ENCODE measurements at regions not wholly inside any gene's neighbourhood (a gene's known extent, or its start where the extent isn't known, plus 50 kb on each side); places are given as distances from the start of the nearest gene placed in this dataset.

DNA sequence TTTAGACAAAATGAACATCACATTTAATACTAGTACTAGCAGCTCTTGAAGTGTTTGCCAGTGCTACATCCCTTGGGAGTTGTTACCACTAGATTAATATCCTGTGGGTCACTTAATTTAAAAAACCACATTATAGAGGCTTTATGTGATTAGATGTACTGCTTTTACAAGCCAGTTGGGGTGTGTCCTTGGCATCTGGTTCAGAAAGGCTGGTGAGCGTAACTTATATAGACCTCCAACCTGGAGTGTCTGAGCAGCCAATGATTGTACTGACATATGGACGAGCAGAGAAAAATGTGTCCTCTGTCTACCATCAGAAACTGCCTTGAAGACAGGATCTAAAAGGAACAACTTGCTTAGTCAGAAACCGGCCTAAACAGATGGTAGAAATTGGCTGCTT, 306.2 kb upstream of the ATP11B start:
- TF ChIP-seq CTCF (IDR thresholded peaks at IDR 0.05) (no peak), EZH2 (IDR thresholded peaks at IDR 0.05; ENCODE audit: borderline replicate concordance, insufficient read depth, low read depth, low read length, poor library complexity, severe bottlenecking) (no peak)
